H1 (cell line): ENCODE measurements at regions not wholly inside any gene's neighbourhood (a gene's known extent, or its start where the extent isn't known, plus 50 kb on each side); places are given as distances from the start of the nearest gene placed in this dataset.

Experiments
- ATF2 ChIP-seq: IDR thresholded peaks from 2 replicates; pipeline ENCODE4 v1.6.1; 2012; ENCODE audit warnings: low read length, inconsistent platforms
- EP300 ChIP-seq, 2 experiments: IDR thresholded peaks; 1 replicate in 1 of 2; 2 replicates in 1 of 2; pipeline ENCODE4 v1.6.1; 2011 to 2012; ENCODE audit warnings: low read depth in 2 of 2, low read length in 2 of 2, mild to moderate bottlenecking in 2 of 2, borderline replicate concordance in 1 of 2, inconsistent platforms in 1 of 2, moderate library complexity in 1 of 2
- GABPA ChIP-seq: IDR thresholded peaks from 2 replicates; pipeline ENCODE4 v1.6.1; 2011; ENCODE audit warnings: mild to moderate bottlenecking, low read length, moderate library complexity, borderline replicate concordance; ENCODE audit not compliant: insufficient read depth
- JUN ChIP-seq: IDR thresholded peaks from 2 replicates; pipeline ENCODE4 v1.6.1; 2011; ENCODE audit warnings: low read depth, mild to moderate bottlenecking, improper control_type of control experiment, low read length
- JUND ChIP-seq: IDR thresholded peaks from 2 replicates; pipeline ENCODE4 v1.6.1; 2011; ENCODE audit warnings: mild to moderate bottlenecking, improper control_type of control experiment, low read length
- NRF1 ChIP-seq: IDR thresholded peaks from 2 replicates; pipeline ENCODE4 v1.6.1; 2011; ENCODE audit warnings: mild to moderate bottlenecking, low read depth, low read length, improper control_type of control experiment
- POLR2A ChIP-seq, 2 experiments: IDR thresholded peaks; 1 replicate in 1 of 2; 2 replicates in 1 of 2; pipeline ENCODE4 v1.6.1; 2011; ENCODE audit warnings: low read depth in 2 of 2, low read length in 2 of 2, mild to moderate bottlenecking in 2 of 2; ENCODE audit errors: control extremely low read depth in 1 of 2
- RFX5 ChIP-seq: IDR thresholded peaks from 2 replicates; pipeline ENCODE4 v1.6.1; 2011; ENCODE audit warnings: low read depth, low read length, improper control_type of control experiment, borderline replicate concordance
- SAP30 ChIP-seq: fragments of 300-600 bp; sonication (generic); IDR thresholded peaks from 2 replicates; pipeline ENCODE4 v1.7.1; 2012; ENCODE audit warnings: low read length, moderate library complexity, mild to moderate bottlenecking, inconsistent platforms; ENCODE audit not compliant: insufficient read depth, insufficient replicate concordance
- SIN3A ChIP-seq, 2 experiments: IDR thresholded peaks in 1 of 2; conservative IDR thresholded peaks in 1 of 2; 2 replicates each; pipeline ENCODE4 v1.6.1; 2011 to 2012; ENCODE audit warnings: low read length in 2 of 2, improper control_type of control experiment in 1 of 2, low read depth in 1 of 2, mild to moderate bottlenecking in 1 of 2
- SRF ChIP-seq: IDR thresholded peaks from 2 replicates; pipeline ENCODE4 v1.6.1; 2011; ENCODE audit warnings: mild to moderate bottlenecking, low read depth, low read length, moderate library complexity
- YY1 ChIP-seq: IDR thresholded peaks from 2 replicates; pipeline ENCODE4 v1.6.1; 2011; ENCODE audit warnings: low read depth, mild to moderate bottlenecking, low read length
- TF ChIP-seq, protein P1 (sequence below), 3 experiments: IDR thresholded peaks; 1 replicate in 2 of 3; 2 replicates in 1 of 3; pipeline versions ENCODE4 v1.5.1 to v1.6.1; 2011; ENCODE audit warnings: low read length in 3 of 3, mild to moderate bottlenecking in 3 of 3, inconsistent platforms in 2 of 3, low read depth in 1 of 3, moderate library complexity in 1 of 3; ENCODE audit not compliant: insufficient read depth in 1 of 3; ENCODE audit errors: control extremely low read depth in 1 of 3

DNA sequence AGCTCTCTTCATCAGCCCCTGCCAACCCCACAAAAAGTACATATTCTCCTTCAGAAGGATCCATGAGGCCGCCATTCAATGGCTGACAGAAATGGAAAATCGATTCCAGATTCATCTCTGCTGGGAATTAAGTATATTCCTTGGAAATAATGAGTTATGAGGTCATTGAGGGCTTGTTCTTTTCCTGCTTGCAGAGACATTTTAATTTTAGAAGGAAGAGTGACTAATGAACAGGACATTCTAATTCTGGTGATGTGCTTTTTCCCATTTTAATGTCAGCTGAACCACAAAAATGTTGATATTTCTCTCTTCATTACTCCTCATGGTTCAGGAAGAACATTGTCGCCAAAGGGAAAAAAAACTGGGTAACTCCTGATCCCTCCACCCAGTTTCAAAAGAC is 314.0 kb downstream of the PIK3R1 start:
- TF ChIP-seq YY1 (no peak), NRF1 (no peak), GABPA (no peak), SRF (no peak), EP300 (IDR thresholded peaks at IDR 0.05; ENCODE audit: borderline replicate concordance in 1 of 2, low read depth in 2 of 2, low read length in 2 of 2) (no peak), RFX5 (no peak), POLR2A (IDR thresholded peaks at IDR 0.05; ENCODE audit: control extremely low read depth in 1 of 2, low read depth in 2 of 2, low read length in 2 of 2) (no peak), SIN3A (conservative IDR thresholded peaks at IDR 0.05 in 1 of 2, IDR thresholded peaks at IDR 0.05 in 1 of 2; ENCODE audit: low read depth in 1 of 2, low read length in 2 of 2) (no peak), JUND (no peak), SAP30 (no peak), ATF2 (no peak), JUN (no peak)
- TF ChIP-seq, protein P1, sequence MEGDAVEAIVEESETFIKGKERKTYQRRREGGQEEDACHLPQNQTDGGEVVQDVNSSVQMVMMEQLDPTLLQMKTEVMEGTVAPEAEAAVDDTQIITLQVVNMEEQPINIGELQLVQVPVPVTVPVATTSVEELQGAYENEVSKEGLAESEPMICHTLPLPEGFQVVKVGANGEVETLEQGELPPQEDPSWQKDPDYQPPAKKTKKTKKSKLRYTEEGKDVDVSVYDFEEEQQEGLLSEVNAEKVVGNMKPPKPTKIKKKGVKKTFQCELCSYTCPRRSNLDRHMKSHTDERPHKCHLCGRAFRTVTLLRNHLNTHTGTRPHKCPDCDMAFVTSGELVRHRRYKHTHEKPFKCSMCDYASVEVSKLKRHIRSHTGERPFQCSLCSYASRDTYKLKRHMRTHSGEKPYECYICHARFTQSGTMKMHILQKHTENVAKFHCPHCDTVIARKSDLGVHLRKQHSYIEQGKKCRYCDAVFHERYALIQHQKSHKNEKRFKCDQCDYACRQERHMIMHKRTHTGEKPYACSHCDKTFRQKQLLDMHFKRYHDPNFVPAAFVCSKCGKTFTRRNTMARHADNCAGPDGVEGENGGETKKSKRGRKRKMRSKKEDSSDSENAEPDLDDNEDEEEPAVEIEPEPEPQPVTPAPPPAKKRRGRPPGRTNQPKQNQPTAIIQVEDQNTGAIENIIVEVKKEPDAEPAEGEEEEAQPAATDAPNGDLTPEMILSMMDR (IDR thresholded peaks at IDR 0.05; ENCODE audit: control extremely low read depth in 1 of 3, insufficient read depth in 1 of 3, low read depth in 1 of 3, low read length in 3 of 3): no peak
